ENCODE measurements at regions not wholly inside any gene's neighbourhood (a gene's known extent, or its start where the extent isn't known, plus 50 kb on each side); places are given as distances from the start of the nearest gene placed in this dataset.

DNA sequence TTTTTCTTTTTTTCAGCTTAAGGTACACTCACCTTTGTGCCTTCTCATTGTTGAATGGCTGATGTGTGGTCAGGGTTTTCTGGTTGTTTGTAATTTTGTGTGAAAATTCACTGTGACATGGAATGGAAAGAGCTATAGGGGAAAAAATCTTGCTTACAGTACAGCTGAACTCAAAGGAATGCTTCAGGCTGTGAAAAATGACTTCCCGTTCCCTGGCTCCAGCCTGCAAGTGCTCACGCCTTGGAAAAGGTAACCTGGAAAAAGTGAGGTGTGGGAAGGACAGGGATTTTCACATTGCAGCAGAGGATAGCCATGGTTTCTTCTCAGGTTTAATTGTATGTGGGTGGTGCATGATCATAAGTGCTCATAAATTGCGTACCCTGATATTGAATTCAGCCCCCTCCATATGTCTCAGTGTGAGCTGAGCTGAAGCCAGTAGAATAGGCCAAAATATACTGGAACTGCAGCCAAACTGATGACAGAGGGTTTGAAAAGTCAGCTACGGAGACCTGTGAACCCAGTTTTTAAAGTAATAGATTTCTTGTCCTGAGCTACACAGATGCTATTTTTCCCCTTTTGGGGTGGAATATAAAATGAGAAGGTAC lies 228.7 kb upstream of the RASGRP1 start:
- Mint-ChIP-seq H3K4me1 (no peaks in the 10 kb centered on the region), H3K27me3 (ENCODE audit: low read depth in 3 of 3) (peaks cover 0 to 4% (median 2%) of the 10 kb centered on the region in 3 donors), H3K27ac (no peak overlapping the region), H3K4me3 (no peak overlapping the region), H3K9me3 (peaks cover 0 to 6% (median 0%) of the 10 kb centered on the region in 7 donors), H3K36me3 (no peaks in the 10 kb centered on the region)
- intact Hi-C loops (cut with micrococcal nuclease): no loop called here
- H3K27me3 ChIP-seq (ENCODE audit: control insufficient read depth in 2 of 2, insufficient read depth in 2 of 2, low read length in 2 of 2): no peaks in the 10 kb centered on the region
- TF ChIP-seq, protein P1, sequence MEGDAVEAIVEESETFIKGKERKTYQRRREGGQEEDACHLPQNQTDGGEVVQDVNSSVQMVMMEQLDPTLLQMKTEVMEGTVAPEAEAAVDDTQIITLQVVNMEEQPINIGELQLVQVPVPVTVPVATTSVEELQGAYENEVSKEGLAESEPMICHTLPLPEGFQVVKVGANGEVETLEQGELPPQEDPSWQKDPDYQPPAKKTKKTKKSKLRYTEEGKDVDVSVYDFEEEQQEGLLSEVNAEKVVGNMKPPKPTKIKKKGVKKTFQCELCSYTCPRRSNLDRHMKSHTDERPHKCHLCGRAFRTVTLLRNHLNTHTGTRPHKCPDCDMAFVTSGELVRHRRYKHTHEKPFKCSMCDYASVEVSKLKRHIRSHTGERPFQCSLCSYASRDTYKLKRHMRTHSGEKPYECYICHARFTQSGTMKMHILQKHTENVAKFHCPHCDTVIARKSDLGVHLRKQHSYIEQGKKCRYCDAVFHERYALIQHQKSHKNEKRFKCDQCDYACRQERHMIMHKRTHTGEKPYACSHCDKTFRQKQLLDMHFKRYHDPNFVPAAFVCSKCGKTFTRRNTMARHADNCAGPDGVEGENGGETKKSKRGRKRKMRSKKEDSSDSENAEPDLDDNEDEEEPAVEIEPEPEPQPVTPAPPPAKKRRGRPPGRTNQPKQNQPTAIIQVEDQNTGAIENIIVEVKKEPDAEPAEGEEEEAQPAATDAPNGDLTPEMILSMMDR (IDR thresholded peaks at IDR 0.05): no peak
- no peaks in the 10 kb centered on the region for H3K4me1 ChIP-seq (ENCODE audit: control insufficient read depth in 1 of 2, insufficient read depth in 2 of 2, low read length in 2 of 2)
- no peaks in the 10 kb centered on the region for H3K79me2 ChIP-seq (ENCODE audit: insufficient read depth, low read length)
- WGBS (ENCODE audit: insufficient coverage): 100% methylated on average over 3 of the region's 4 CpGs
- no peaks in the 10 kb centered on the region for H3K9me3 ChIP-seq (replicated peaks in 1 of 2; ENCODE audit: control insufficient read depth in 1 of 2, insufficient read depth in 1 of 2, low read length in 2 of 2)
- H3K9ac ChIP-seq (ENCODE audit: insufficient read depth, low read length, poor library complexity, severe bottlenecking): no peak overlapping the region
- no peaks in the 10 kb centered on the region for H4K20me1 ChIP-seq (ENCODE audit: insufficient read depth, low read length)
- no peak overlapping the region for H3K4me3 ChIP-seq (replicated peaks in 1 of 3; ENCODE audit: low read depth in 2 of 3, low read length in 3 of 3)
- no peak for DNase-seq
- no peak overlapping the region for H3K27ac ChIP-seq (ENCODE audit: low read depth in 1 of 2, low read length in 2 of 2)
- no peaks in the 10 kb centered on the region for H3K36me3 ChIP-seq (replicated peaks in 1 of 2; ENCODE audit: control insufficient read depth in 1 of 2, insufficient read depth in 2 of 2, low read length in 2 of 2)
- no peak overlapping the region for H2AFZ ChIP-seq (ENCODE audit: insufficient read depth, low read depth, low read length, poor library complexity, severe bottlenecking)
- no peak overlapping the region for H3K4me2 ChIP-seq (replicated peaks; ENCODE audit: extremely low read depth, low read length, poor library complexity, severe bottlenecking)

DNA sequence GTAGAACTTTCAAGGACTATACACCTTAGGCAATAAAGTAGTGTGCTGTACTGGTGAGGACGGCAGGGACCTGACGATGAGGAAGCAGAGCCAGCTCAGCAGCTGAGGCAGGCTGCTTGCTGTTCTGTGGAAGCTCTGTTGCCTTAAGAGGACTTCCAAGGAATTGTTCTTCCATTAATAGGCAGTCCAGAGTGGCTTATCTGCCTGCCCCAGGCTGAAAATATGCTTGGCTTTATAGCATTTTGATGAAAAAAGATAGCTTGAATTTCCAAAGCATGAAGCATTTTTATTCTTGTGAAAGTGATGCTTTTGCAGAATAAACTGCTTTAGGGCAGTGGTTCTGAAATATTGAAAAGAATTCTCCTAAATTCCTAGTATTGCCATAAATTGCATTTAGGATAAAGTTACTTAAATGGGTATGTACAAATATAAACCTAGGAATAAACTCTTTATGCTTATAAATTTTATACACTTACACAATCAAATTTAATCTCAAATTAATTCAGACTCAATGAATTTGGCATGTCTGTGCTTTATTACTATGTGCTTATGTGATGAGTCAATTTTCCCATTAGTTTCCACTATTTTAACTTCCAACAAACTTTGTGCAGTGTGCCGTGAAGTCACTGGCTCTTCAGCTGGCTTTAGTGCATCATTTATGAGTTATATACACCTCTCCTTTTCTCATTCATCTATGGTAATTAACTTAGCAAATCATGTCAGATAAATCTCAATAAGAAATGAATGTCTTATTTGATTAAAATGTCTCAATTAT lies 231.0 kb upstream of the RASGRP1 start:
- WGBS (ENCODE audit: insufficient coverage): 79% methylated on average over 2 of the region's 3 CpGs
- no peaks in the 10 kb centered on the region for H3K36me3 Mint-ChIP-seq
- Histone ChIP-seq H3K4me2 (replicated peaks; ENCODE audit: extremely low read depth, low read length, poor library complexity, severe bottlenecking) (no peak overlapping the region), H3K9me3 (replicated peaks in 1 of 2; ENCODE audit: control insufficient read depth in 1 of 2, insufficient read depth in 1 of 2, low read length in 2 of 2) (no peaks in the 10 kb centered on the region), H3K9ac (ENCODE audit: insufficient read depth, low read length, poor library complexity, severe bottlenecking) (no peak overlapping the region), H3K4me3 (replicated peaks in 1 of 3; ENCODE audit: low read depth in 2 of 3, low read length in 3 of 3) (no peak overlapping the region), H3K79me2 (ENCODE audit: insufficient read depth, low read length) (no peaks in the 10 kb centered on the region), H3K27ac (ENCODE audit: low read depth in 1 of 2, low read length in 2 of 2) (no peak overlapping the region), H2AFZ (ENCODE audit: insufficient read depth, low read depth, low read length, poor library complexity, severe bottlenecking) (no peak overlapping the region), H4K20me1 (ENCODE audit: insufficient read depth, low read length) (no peaks in the 10 kb centered on the region), H3K27me3 (ENCODE audit: control insufficient read depth in 2 of 2, insufficient read depth in 2 of 2, low read length in 2 of 2) (no peaks in the 10 kb centered on the region), H3K4me1 (ENCODE audit: control insufficient read depth in 1 of 2, insufficient read depth in 2 of 2, low read length in 2 of 2) (no peaks in the 10 kb centered on the region), H3K36me3 (replicated peaks in 1 of 2; ENCODE audit: control insufficient read depth in 1 of 2, insufficient read depth in 2 of 2, low read length in 2 of 2) (no peaks in the 10 kb centered on the region)
- no peak overlapping the region for H3K27ac Mint-ChIP-seq
- H3K27me3 Mint-ChIP-seq (ENCODE audit: low read depth in 3 of 3): peaks cover 0 to 6% (median 2%) of the 10 kb centered on the region in 3 donors
- TF ChIP-seq, protein P1 (IDR thresholded peaks at IDR 0.05): no peak
- H3K4me3 Mint-ChIP-seq: no peak overlapping the region
- H3K9me3 Mint-ChIP-seq: peaks cover 0 to 12% (median 4%) of the 10 kb centered on the region in 7 donors
- intact Hi-C loops (cut with micrococcal nuclease): no loop called here
- peaks cover 1% of the 10 kb centered on the region for H3K4me1 Mint-ChIP-seq
- DNase-seq: no peak
